C4-2B (cell line): ENCODE measurements at regions not wholly inside any gene's neighbourhood (a gene's known extent, or its start where the extent isn't known, plus 50 kb on each side); places are given as distances from the start of the nearest gene placed in this dataset.
"Not testable (repeated sequence)": the region's sequence is repeated elsewhere in the genome, so short reads cannot be mapped to it uniquely, and the experiment has no call there.

Source experiments
- H3K27ac ChIP-seq: fragments of 450-650 bp; 2 replicates; pipeline ENCODE4 v1.5.1; 2017
- CTCF ChIP-seq: fragments of 450-650 bp; conservative IDR thresholded peaks from 2 replicates; pipeline ENCODE4 v1.5.1; 2017; ENCODE audit warnings: mild to moderate bottlenecking
- ZFX ChIP-seq: fragments of 450-650 bp; IDR thresholded peaks from 2 replicates; pipeline ENCODE4 v1.6.1; 2017

GRCh38 chr11:109062445-109062844 lies 359.5 kb upstream of the C11orf87 start:
- no peak overlapping the region for H3K27ac ChIP-seq
- TF ChIP-seq ZFX (no peak), CTCF (no peak)

GRCh38 chr11:109062871-109063270 lies 359.1 kb upstream of the C11orf87 start:
- no peak for TF ChIP-seq CTCF
- TF ChIP-seq ZFX = no peak
- H3K27ac ChIP-seq = no peak overlapping the region

DNA sequence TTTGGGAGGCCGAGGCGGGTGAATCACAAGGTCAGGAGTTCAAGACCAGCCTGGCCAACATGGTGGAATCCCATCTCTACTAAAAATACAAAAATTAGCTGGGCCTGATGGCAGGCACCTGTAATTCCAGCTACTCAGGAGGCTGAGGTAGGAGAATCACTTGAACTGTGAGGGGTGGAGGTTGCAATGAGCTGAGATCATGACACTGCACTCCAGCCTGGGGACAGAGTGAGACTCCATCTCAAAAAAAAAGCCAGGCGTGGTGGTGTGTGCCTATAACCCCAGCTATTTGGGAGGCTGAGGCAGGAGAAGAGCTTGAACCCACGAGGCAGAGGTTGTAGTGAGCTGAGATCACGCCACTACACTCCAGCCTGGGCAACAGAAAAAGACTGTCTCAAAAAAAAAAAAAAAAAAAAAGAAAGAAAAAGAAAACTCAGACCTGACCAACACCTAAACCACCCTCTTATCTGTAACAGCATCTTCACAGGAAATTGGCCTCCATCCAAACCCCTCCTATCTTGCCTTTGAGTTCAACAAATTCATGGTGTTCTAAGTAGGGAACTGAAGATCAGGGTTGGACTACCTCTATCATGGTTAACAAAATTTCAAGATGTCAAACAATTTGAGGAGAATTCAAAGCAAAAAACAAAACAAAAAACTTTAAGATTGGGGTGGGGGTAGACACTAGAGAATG lies 357.2 kb upstream of the C11orf87 start:
- H3K27ac ChIP-seq = not testable (repeated sequence)

GRCh38 chr11:109071262-109071661 lies 350.7 kb upstream of the C11orf87 start:
- TF ChIP-seq ZFX (no peak), CTCF (no peak)
- no peak overlapping the region; the same call in 1 of the 2 replicates for H3K27ac ChIP-seq

GRCh38 chr11:109071712-109072524 lies 350.1 kb upstream of the C11orf87 start:
- no peak for TF ChIP-seq CTCF
- no peak for TF ChIP-seq ZFX
- H3K27ac ChIP-seq = peak overlapping the region; percentile 50; the same call in 1 of the 2 replicates

DNA sequence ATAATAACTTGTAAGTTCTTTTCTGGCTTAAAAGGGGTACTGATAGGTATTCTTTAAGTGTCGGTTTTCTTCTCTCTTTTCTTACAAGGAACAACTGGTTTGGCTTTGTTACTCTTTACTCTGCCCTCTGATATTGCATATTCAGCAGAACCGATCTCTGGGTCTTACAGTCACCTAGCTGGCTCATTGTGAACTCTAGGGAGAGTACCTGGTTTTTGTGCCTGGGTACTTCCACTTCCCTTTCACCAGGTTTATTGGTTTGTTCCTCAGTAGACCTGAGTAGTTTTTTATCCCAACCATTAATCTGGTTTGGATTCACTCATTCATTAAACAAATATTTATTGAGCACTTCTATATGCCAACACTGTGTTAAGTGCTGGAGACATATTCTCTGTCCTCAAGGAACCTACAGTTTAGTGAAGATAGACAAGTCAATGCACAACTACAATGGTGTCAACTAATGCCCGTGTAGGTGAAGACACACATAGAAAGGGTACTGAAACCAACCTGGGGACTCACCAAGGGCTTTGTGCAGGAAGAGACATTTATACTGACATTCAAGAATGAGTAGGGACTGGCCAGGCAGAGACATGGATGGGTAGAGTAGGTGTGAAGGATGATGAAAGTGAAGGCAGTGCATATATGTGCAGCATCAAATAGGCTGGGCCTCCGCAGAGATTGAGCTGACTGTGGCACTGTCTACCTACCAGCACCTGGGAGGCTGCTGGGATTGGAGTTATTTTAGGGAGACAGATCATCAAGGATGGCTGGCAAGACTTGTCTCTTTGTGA lies 348.8 kb upstream of the C11orf87 start:
- TF ChIP-seq CTCF = no peak
- H3K27ac ChIP-seq = no peak overlapping the region

- no peak overlapping the region for H3K27ac ChIP-seq
- no peak for TF ChIP-seq ZFX
- TF ChIP-seq CTCF = no peak
Observed at GRCh38 chr11:109075976-109076375, 346.0 kb upstream of the C11orf87 start.
